ENCODE measurements at regions not wholly inside any gene's neighbourhood (a gene's known extent, or its start where the extent isn't known, plus 50 kb on each side); places are given as distances from the start of the nearest gene placed in this dataset.
"Not testable (repeated sequence)": the region's sequence is repeated elsewhere in the genome, so short reads cannot be mapped to it uniquely, and the experiment has no call there.

GRCh38 chr17:13659051-13659450 is 57.3 kb upstream of the HS3ST3A1 start:
- not testable (repeated sequence) for H3K27ac ChIP-seq

GRCh38 chr17:13665872-13666635 is 64.3 kb upstream of the HS3ST3A1 start:
- TF ChIP-seq CTCF (conservative IDR thresholded peaks at IDR 0.05) (no peak), ZFX (IDR thresholded peaks at IDR 0.05) (no peak)
- no peak overlapping the region for H3K27ac ChIP-seq

GRCh38 chr17:13671341-13671740 is 69.6 kb upstream of the HS3ST3A1 start:
- TF ChIP-seq CTCF (conservative IDR thresholded peaks at IDR 0.05) (no peak), ZFX (IDR thresholded peaks at IDR 0.05) (no peak)
- no peak overlapping the region for H3K27ac ChIP-seq

GRCh38 chr17:13671771-13672170 is 70.0 kb upstream of the HS3ST3A1 start:
- no peak overlapping the region for H3K27ac ChIP-seq
- TF ChIP-seq ZFX (IDR thresholded peaks at IDR 0.05) (no peak), CTCF (conservative IDR thresholded peaks at IDR 0.05) (no peak)

GRCh38 chr17:13678361-13678760 is 76.6 kb upstream of the HS3ST3A1 start:
- no peak overlapping the region for H3K27ac ChIP-seq
- TF ChIP-seq CTCF (conservative IDR thresholded peaks at IDR 0.05) (no peak), ZFX (IDR thresholded peaks at IDR 0.05) (no peak)

- TF ChIP-seq ZFX (IDR thresholded peaks at IDR 0.05): no peak
- TF ChIP-seq CTCF (conservative IDR thresholded peaks at IDR 0.05): no peak
- H3K27ac ChIP-seq: no peak overlapping the region
These were observed 77.1 kb upstream of the HS3ST3A1 start for GRCh38 chr17:13678841-13679240.

GRCh38 chr17:13688716-13689115 is 87.0 kb upstream of the HS3ST3A1 start:
- H3K27ac ChIP-seq: no peak overlapping the region
- TF ChIP-seq CTCF (conservative IDR thresholded peaks at IDR 0.05) (no peak), ZFX (IDR thresholded peaks at IDR 0.05) (no peak)

GRCh38 chr17:13690806-13691205 is 89.1 kb upstream of the HS3ST3A1 start:
- no peak overlapping the region for H3K27ac ChIP-seq
- TF ChIP-seq ZFX (IDR thresholded peaks at IDR 0.05) (no peak), CTCF (conservative IDR thresholded peaks at IDR 0.05) (no peak)

Measured in C4-2B (cell line).